Mucosa of gallbladder (tissue), 1 donor: ENCODE measurements at regions not wholly inside any gene's neighbourhood (a gene's known extent, or its start where the extent isn't known, plus 50 kb on each side); places are given as distances from the start of the nearest gene placed in this dataset.
"Not testable (repeated sequence)": the region's sequence is repeated elsewhere in the genome, so short reads cannot be mapped to it uniquely, and the experiment has no call there.

Source experiments
- DNase-seq: peaks from one replicate; pipeline ENCODE4 v3.0.0-alpha.2; 2020; ENCODE audit warnings: low spot score
- donor health status: DM: no; HTN: no; CAD: no.

DNA sequence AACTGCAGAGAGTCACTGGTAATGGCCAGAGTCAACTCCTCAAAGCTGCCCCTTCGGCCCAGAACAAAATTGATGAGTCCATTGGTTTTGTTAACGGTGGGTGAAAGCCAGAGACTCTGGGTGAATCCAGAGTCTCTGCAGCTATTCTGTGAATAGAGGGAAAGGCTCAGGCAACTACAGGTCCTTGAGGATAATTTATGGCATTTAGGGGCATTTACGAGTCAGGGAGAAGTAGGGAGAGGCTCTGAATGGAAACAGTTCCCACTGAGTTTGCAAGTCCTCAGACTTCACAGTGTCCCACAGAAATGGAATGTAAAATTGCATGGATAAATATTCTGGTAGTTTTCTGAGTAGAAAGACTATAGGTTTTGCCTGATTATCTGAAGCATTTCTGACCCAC is 257.8 kb downstream of the SEC61B start:
- DNase-seq: no peak

DNA sequence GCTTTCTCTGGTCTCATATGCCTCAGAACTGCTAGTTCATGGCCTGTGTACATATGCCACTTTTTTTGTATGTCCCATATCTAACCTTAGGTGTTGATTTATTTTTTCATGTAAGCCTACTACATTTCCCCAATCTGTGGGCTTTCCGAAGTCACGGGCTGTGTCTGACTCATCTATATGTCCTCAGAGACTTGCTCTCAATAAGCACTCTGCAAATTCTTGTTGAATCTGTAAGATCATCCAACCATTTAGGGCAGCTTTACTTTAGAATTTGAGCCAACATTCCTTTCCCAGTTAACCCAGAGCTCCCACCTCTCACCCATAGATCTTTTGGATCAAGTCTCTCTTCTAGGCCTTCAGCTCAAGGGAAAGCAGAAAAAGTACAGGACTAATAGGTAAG is 263.4 kb downstream of the SEC61B start:
- no peak for DNase-seq

DNA sequence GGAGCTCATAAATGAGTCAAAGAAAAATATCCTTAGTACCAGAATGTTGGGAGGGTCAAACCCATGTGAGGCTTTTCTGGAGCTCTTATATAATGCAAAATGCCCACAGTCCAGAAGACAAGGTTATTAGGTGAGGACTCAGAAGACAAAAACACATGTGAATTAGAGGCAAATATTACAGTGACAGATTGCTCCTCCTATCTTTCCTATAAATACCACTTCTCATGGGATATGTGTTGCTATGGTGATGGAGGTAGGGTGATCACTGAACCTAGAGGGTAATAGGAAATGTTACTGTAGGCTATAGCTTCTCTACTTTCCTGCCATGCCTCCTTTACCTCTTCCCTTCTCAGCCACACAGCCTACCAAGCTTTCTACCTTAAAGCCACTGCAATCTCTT is 264.6 kb downstream of the SEC61B start:
- DNase-seq: no peak

DNA sequence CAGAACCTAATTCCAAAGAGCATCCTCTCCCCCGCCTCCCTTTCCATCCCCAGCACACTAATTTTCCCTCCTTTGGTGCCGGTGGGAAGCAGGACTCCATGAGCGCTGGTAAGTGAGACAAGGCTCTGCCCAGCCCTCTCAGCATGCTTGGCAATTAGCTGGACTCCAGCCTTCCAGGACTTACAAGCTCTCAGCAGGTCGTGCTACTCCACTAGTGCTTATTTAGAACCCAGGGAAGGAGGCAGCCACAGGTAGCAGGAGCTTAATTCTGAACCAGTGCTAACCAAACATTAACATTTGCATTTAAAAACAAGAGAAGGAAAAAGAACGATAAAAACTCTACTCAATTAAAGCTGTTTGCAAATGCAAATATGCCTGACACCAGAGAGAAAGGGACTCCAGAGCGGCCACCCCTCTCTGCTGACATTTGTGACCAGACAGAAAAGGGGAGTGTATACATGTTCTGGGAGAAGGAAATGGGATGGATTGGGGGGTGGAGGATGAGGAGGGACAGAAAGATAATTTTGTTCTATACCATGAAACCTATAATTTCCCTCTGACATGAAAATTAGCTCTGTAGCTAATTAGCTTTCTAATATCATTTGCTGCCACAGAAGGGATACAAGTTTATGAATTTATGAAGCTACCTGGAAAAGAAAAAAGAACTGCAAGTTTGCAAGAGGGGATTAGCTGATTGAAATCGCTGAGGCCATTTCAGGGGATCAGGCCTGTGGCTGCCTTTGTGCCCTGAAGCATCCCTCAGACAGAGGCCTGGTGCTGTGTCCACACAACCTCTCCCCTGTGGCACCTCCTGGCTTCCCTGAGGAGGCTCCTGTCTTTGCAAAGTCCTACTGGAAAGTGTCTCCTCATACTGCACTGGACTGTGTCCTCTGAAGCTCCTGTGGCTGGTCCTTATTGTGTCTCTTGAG is 266.3 kb downstream of the SEC61B start:
- no peak for DNase-seq

DNA sequence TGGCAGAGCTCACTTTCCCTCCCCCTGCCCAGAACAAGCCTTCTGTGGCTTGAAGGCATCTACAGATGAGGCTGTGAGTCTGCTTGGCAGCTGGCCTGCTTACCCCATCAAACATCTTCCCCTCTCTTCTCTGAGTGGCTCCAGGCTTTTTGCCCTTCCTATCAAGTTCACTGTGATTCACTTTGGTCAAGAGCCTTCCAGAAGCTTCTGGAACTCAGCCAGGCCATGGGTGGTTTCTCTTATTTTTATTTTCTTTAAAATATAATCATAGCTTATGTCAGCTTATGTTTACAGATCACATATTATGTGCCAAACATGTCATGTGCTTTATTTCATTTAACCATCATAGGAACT is 267.0 kb downstream of the SEC61B start:
- DNase-seq: no peak

GRCh38 chr9:99490729-99491128 is 268.6 kb downstream of the SEC61B start:
- no peak for DNase-seq

DNA sequence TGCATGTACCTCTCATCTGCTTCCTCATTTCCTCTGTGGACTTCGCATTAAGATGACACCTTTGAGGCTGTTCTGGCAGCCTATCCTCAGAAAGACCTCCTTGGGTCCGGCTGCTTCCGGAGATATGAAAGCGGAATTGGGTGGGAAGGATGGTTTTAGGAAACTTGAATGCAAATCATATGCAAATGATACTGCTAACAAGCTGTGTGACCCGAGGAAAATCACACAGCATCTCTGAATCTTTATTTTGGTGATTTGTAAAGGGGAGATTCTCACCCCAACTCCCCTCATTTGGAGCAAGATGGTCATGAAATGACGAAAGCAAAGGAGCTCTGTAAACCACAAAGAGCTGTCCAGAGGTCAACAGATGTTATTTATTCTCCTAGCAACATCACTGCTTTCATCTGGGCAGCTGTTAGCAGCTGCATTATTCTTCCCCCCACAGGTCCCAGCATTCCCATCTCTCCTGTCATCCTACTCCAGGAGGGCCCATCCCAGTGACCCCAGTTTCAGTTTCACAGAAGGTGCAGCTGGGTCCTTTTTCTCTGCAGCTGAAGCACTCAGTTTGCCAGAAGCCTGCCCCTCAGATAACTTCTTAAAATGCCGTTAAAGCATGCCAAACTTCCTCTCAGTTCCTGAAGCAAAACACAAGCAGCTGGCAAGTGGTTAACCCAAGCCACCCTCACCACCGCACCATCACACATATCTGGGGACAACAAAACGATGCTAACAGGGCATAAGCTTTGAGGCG is 269.5 kb downstream of the SEC61B start:
- DNase-seq: no peak

DNA sequence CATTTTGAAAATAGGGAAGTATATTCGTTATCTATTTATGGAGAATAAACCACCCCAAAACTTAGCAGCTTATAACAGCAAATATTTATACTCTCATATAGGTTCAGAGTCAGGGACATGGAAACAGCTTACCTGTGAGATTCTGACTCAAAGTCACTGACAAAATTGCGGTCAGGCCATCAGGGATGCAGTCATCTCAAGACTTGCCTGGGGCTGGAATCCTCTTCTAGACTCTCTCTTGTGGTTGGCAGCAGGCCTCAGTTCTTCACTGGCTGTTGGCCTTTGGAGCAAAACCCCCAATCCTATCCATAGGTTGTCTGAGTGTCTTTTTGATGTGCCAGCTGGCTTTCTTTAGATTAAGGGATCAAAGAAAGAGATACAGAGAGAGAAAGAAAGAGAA is 275.6 kb downstream of the SEC61B start:
- no peak for DNase-seq

GRCh38 chr9:99498979-99499378 is 276.9 kb downstream of the SEC61B start:
- not testable (repeated sequence) for DNase-seq

DNA sequence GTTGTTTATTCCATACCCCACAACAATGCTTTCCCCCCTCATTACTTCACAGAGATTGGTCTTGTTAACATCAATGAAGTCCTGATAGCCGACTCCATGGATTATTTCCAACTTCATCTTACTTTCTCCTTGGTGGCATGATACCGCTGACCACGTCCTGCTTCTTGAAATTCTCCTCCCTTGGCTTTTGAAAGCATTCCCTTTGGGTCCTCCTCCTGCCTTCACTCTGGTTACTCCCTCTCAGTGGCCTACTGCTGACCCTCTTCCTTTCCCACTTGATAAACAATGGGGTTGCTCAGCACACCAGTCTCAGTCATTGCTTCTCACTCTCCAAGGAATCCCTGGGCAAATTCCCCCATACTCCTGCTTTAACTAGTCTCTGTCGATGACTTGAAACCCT is 283.9 kb downstream of the SEC61B start:
- DNase-seq: no peak

DNA sequence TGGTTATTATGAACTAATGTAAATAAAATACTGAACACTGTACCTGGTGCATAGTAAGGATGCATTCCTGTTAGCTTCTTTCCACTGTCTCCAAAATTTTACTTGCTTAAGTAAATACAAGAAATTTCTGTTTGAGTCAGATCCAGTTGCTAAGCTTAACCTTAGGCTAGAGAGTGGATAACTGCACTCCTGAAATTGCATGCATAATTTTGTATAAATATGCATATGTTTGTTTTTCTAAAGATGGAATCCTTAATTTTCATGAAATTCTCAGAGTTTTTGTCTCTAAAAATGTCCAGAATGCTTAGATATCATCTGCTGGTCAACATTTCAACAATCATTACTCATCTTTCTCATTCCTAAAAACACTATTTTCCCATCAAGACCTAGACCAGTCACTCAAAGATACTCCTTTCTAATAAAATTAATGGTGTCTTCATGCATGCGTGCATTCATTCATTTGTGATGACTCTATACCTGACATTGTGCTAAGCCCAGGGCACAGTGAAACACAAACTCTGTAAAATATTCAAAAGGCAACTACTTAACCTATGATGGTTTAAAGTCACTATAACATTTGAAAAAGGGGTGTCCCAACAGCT is 284.8 kb downstream of the SEC61B start:
- no peak for DNase-seq

GRCh38 chr9:99509065-99509745 is 287.1 kb downstream of the SEC61B start:
- DNase-seq: no peak

DNA sequence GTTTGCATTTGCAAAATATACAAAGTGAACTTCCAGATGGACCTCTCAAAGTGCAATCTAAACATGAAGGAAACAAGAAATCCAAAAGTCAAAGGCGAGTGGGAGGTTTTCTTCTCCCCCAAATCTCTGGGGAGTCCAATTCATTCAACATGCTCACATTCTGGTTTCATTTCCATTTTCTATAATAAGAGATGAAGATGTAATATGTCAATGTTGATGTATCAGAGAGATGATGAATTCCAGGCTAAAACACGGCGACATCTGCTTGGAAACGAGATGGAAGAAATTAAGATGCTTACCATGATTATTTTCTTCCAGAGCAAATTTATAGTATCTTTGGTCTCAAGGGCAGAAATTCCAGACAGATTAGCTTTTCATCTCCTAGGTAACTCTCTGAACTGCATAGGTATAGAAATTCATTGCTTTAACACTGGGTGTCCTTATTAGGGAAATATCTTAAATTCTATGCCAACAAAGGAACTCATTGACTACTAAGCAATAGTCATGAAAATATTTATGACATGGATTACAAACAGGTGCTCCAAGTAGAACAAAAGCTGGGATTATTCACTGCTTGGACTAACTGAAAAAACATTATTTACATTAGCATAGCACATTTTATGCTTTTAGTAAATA is 287.9 kb downstream of the SEC61B start:
- DNase-seq: no peak

DNA sequence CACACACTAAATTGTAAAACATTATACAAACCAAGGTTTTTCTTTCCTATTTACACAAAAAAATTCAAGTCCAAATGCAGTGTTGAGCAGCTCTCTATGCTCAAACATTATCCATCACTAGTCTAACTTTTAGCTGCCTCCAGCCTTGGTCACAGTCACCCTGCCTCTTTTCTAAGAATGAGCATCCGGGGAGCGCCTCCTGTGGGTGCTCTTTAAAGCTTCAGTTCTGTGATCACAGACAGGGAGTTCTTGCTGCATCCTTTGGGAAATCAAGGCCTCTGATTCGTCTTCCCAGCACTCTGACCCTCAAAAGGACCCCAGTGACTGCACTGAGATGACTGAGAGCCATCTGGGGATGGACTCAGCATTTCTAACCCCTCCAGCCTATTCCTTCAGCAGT is 289.6 kb downstream of the SEC61B start:
- DNase-seq: no peak

DNA sequence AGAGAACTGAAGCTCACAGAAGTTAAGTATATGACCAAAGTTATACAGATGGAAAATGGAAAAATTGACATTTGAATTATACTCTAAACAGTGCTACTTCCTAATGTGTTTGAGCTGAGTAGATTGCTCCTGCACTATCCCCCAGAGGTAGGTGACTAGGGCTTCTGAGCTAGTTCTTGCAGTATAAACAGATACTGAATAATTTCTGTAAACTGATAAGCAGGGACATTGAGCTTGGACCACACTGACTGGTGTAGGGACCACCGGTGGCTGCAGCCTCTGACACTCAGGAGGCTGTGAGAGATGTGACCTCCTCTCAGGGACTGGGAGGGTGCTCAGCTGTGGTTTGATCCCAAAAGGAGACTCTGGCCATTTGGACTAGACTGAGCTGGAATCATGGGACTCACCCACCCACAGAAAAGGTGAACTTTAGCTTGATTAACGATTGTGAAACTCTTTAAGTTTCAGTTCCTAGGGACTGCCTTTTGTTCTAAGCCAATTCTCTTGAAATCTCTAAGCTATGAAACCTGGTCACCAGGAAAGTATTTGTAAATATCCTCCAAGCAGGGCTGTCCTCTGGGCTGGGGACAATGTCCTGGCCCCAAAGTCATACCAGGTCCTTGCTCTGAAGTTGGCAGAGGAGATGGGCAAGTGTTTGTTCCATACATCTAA is 291.5 kb downstream of the SEC61B start:
- DNase-seq: no peak

- DNase-seq: no peak
Observed at GRCh38 chr9:99515093-99515492, 293.0 kb downstream of the SEC61B start.

DNA sequence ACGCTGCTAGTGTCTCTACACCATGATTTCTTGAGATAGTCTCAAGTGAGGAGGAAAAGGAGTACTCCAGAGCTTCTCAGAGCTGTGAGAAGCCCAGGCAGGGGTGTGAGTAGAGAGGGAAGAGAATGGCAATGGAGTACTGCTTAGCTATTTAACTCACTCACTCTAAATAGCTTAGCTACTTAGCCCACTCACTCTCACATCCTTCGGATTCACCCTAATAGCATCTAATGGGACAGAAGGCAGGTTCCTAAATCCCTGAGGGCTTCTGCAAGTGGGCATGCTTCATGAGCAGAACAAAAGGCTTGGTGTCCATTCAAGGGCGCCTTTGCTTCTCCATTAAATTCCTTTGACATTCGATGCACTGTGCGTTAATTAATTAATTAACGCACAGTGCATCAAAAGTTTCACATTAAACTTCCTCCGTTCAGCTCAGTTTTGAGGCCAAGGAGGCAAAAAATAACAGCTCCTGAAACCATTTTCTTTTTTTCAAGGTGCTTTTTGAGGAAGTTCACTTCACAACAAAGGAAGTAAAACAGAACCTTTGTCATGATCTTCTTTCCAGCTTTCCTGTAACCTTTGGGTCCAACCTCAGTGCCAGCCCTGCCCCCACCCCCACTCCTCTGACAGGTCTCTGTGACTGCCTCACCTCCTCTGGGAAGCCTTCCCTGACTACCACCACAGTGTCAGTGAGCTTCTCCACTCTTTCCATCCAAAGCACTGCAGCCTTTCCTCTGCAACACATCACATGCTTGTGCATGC is 294.0 kb downstream of the SEC61B start:
- DNase-seq: no peak

DNA sequence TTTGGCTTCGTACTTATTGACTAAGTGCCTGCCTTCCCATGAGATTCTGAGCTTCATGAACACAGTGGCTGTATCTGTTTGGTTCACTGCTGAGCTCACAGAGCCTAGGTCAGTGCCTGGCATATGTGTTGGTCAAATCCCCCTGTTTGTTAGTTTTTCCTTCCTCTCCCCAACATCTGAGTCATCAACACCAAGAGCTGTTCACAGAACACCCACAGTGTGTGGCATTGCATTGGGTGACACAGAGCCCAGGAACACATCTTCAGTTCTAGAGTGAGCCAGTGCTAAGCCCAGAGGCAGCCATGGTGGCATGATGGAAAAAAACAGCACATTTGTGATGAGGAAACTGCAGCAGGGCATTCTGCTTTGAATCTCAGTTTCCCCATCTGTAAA is 294.6 kb downstream of the SEC61B start:
- no peak for DNase-seq

GRCh38 chr9:99523838-99524237 is 297.8 kb upstream of the NR4A3 start:
- DNase-seq: no peak

DNA sequence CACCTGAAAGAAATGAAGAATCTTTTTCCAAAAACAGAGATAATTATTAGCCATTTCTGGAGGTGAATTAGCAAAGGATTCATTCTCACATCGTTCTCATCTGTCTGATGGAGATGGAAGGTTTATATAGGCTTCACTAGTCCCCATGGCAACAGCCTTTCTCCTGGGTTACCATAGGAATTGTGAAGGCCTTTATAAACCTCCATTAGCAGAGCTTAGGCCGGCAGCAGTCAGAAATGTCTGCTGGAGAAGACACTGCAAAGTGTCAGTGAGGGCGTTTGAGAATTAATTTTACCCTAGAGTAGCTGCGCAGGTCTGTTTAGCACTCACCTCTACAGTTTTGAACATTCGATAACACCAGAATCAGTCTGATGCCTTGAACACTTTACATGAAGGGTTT is 290.4 kb upstream of the NR4A3 start:
- no peak for DNase-seq
